Amygdala (tissue), 56 donors: ENCODE measurements at regions not wholly inside any gene's neighbourhood (a gene's known extent, or its start where the extent isn't known, plus 50 kb on each side); places are given as distances from the start of the nearest gene placed in this dataset.
"Not testable (repeated sequence)": the region's sequence is repeated elsewhere in the genome, so short reads cannot be mapped to it uniquely, and the experiment has no call there.

Source experiments
- DNase-seq, 56 donors: peaks; one replicate each; lab custom pipeline; 2025; lab: John Stamatoyannopoulos, UW

DNA sequence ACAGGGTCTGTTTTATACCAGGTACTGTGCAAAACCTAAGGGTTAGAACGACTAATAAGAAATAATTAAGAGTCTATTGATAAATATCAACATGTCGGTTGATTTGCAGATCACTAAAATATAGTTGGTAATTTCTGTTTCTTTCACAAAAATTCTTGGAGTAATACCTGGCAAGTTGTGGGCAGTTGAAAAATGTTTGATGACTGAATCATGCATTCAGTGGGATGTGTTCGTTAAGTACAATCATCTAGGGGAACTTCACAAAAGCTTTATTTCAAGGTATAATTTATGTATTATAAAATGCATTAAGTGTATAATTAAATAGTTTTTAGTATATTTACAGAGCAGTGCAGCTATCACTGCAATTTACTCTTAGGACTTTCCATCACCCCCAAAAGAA, 120.0 kb downstream of the KCNA5 start:
- no peak for DNase-seq

DNA sequence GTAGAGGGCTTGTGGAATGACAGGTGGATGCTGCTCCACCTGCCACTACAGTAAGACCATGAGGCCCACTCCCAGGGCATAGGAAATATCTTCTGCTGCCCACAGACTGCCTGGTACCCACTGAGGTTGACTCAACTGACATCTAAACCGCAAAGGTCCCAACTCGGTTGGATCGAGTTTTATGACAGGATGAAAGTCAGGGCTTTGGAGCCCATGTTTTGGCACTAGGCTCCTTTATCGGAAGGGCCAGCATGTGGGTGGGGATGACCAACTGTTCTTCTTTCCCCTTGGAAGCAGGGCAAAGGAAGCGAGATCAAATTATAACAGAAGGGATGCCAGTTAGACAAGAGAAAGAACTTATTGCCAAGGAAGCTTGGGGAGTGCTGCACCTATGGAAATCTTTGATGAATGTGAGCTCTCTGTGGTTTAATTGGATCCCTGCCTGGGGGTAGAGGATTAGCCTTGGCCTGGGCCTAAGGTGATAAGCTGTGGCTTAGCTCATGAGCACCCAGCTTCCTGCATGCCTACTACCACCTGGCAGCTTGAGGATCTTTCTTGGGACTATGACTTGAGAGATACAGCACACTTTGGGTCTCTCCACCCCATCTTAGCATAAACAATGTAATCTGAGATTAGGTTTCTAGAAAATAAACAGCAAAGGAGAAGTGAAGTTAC, 121.8 kb downstream of the KCNA5 start:
- DNase-seq: no peak

DNA sequence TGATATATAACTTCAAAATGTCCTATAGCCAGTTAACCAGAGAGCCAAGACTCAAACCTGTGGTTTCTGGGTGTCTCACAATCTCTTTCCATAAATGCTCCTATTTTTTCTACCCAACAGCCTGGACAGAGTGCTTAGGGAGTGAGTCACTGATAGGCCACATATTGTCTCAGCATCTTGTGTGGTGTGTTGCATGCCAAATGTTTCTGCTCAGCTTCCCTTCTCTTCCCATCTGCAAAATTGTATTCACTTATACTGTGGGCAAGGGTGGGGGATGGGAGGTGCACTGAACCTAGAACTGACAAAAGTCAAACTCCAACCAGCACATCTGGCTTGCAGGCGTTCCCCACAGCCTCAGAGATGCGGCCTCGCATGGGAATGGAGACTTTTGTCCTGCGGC, 123.3 kb downstream of the KCNA5 start:
- no peak for DNase-seq

DNA sequence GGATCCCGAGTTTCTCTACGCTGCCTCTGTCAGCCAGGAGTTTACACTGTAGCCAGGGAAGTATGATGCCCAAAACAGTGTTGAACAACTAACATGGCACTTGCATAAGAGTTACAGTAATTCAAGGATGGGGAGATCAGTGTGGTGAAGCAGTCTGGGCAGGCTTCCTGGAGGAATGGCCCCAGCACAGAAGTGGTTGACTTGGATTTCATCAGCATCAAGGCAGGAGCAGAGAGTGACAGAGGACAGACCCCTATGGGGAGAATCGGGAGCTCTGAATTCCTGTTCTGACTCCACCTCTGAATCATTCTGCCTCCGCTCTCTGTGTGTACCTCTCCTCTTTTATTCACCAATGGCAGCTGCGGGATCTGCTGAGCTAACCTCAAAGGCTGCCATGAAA, 124.5 kb downstream of the KCNA5 start:
- DNase-seq: no peak

DNA sequence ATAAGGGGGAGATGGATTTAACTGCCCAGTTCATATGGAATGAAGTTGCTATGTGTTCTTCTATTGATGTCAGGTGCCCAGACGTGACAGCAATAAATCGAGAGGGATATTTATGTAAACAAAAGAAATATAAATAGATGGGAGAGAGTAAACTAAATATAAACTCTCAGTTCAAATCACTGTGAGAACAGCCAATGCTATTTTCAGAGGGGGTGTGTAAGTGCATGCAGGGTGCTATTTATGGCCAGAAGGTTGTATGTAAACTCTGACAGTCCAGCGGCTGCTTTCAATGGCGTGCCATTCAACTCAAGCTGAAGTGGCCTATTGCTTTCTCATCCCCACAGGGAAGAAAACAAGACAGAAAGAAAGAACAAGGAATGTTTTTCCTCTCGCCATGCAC, 127.2 kb downstream of the KCNA5 start:
- DNase-seq: no peak

DNA sequence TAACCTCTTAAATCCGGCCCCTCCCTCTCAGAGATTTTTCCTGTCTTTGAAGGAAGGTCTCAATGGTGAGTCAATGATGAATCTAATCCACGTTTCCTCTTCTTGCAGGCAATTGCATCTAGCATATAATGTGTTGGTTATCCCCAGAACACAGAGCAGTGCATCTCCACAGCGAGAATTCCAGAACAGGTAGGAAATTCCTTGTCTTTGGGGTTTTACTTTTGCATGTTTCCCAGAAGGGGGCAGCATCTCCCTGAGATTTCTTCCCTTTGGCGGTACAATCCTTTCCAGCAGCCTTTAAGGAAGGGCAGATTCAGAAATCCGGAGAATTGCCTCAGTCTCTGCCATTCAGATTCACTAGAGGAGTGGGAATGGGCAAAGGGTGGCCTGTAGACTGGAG, 128.0 kb downstream of the KCNA5 start:
- DNase-seq: peak in 2 of 56 donors; percentile 3 to 27

DNA sequence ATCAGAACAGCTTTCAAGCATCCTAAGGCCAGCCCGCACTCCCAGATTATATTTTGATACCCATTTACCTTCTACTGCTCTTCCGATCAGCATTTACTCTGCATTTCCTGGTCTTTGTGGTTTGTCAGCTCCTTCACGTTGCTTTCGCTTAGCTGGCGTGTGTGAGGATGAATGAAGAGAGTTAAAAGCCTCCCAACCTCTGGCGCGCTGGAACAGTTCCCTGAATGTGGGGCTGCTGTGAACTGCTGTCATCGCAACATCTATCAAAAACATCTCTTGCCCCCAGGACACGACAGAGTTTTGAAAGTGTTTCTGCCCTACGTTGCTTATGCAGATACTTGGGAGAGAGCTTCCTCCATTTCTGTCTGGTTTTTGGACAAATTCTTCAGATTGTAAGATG, 129.2 kb downstream of the KCNA5 start:
- DNase-seq: no peak

DNA sequence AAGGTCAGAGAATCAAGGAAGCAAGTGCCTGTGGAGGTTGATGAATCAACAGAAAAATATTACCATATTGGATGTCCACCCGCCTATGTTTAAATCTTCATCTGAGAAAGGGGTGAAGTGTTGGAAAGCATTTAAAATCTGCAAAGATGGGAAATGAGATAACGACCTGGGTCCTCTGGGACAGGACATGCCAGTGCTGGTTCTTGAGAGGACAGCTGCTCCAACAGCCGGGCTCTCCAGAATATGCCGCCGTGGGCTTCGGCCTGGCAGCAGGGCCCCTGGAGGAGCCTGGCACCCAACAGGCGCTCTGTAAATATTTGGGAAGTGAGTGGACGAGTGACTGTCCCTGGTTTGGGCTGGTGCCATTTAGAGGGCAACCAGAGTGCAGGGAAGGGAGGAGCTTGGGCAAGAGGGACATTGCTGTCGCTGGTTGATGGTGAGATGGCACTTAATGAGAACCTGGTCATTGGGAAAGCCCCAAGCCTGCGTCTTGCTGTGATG, 129.9 kb downstream of the KCNA5 start:
- no peak for DNase-seq

DNA sequence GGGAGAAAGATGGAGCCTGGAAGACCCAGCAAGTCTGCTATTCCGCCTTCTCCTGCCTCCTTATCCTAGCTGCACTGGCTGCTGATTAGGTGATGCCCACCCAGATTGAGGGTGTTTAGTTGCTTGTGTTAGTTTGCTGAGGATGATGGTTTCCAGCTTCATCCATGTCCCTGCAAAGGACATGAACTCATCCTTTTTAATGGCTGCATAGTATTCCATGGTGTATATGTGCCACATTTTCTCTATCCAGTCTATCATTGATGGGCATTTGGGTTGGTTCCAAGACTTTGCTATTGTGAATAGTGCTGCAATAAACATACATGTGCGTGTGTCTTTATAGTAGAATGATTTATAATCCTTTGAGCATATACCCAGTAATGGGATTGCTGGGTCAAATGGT, 131.7 kb downstream of the KCNA5 start:
- not testable (repeated sequence) for DNase-seq

DNA sequence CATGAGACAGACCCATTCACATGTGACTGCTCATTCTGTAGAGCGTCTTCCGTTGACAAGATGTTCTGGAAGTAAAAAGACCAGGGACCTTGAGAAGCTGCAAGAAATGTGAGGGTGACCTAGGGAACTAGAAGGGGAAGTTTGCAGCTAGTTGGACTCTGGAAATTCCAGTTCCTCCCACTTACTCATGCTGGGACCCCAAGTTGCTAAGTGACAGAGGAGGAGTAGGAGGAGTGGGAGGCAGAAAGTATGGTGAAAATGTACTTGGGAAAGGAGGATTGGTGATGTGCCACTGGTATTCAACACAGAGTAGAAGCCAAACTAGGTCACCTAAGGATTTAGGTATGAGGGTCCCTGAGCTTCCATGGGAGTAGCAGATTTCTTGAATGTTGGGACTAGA, 132.4 kb downstream of the KCNA5 start:
- no peak for DNase-seq

DNA sequence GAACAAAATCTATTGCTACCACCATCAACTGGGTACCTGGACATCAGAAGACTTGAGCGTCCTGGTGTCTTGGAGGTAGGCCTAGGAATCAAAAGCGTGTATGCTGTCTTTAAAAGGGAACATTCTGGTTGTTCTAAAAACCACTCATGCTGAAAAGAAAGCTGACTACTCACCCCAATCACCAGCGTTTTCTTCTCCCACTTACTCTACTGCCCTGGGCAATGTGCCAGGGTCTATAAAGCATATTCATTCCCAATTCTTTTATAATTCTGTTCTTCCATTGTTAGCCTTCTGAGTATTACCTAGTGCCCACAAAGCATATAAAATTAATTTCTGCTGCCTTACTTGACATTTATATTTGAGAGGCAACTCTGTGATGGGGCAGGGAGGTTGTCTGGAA, 133.4 kb downstream of the KCNA5 start:
- no peak for DNase-seq

DNA sequence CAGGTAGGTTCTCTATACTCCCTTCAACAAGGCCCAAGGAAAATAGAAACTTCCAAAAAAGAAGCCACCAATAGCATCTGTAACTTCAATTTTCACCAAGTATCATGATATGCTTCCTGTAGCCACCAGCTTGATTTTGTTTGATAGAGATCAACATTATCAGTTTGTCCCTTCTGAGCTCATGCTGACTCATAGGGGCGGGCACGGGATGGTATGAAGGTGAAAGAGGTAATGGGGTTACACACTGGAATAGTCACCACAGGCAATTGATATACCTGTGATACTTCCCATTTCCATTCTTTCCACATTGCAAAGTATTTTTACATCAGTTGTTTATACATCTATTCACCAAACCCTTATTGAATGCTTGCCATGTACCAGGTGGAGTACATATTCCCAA, 134.1 kb downstream of the KCNA5 start:
- DNase-seq: no peak

DNA sequence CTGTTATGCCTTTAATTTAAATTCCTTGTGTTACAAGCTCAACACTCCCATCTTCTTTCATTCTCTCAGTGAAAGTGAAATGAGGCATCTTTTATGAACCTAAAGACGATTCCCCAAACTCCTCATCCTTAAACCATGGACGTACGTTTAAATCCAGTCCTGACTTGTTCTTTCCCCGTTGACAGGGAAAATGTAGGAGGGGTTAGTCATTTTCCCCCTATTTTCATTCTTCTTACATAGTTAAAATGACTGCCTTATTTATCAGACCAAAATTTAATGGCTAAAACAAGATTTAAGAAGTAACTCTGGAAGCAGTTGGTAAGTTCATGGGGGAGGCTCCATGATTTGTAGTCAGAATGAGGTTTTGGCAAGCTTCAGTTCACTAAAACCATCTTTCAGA, 134.9 kb downstream of the KCNA5 start:
- no peak for DNase-seq

DNA sequence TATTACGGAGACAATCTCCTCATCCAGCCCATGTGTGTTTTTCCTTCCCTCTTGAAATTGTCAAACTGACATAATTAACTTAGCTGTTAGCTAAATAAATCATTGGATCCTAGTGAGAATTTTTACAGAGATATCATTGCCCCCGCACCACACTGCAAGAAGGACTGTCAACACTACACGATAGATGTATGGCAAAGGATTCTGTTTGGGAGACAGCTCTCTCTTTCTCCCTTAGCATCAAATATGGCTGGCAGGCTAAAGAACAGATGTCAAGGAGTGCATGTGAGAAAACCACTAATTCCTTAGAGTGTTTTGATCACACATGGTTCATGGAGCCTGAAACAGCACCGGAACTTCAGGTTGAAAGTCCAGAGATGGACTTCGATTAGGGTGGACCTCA, 136.8 kb downstream of the KCNA5 start:
- DNase-seq: peak in 1 of 56 donors; percentile 23

DNA sequence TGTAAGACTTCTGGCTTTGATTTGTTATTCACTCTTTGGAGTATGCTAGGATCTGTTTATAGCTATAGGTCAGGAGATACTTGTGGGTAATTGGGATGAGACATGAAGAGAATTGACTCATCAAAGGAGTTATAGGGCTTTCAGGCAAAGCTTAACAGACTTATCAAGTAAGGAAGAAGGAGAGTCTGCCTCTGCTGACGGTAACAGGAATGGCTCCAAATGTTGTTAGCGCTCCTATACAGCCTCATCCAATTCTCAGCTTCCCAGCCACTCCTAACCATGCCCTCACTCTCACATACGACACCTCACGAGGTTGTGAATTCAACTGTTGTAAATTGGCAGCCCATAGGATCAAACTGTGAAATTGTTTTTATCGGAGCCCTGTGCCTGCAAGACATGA, 140.5 kb downstream of the KCNA5 start:
- DNase-seq: no peak

DNA sequence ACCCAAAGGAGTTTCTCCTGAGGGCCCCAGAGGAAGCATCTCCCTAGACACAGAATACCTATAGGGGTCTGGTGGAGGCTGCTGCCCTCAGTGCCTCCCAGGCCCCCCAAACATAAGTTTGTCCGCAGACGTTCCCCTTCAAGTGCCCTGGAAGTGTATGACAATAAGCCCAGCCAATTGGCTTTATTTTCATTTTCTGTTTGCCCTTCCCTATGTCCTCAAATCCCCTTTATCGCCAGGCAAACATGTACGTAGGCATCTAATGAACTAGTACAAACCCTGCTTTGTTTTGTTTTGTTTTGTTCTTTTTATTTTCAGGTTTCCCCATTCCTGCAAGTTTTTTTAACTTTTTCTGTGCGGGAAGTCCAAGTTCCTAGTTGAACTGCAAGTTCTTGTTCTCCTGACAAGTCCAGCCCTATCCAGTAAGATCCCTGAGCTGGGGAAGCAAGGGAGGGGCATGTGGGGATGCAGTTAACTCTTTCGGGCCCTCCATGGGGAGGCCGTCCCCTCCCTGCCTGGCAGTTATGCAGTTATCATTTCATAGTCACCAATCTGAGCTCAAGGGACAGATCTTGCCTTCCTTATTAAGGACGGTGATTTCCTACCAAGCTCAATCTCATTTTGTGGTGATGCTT, 141.9 kb downstream of the KCNA5 start:
- DNase-seq: no peak

DNA sequence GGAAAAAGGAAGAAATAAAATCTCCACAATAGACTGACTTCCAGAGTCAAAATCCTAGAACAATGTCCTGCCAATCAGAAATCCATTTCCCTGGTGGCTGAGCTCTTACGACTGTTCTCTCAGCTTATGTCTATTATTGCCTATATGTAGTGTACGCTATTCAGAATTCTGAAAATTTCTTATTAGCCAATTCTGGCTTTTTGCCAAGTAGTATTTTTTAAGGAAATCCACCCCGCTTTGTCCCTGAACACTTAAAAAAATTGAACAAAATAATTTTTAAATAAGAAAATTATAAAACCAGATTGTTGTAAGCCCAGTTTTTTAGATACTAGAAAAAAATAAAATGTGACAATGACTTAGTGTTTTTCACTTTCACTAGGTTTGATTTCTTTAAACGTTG, 143.0 kb downstream of the KCNA5 start:
- no peak for DNase-seq

DNA sequence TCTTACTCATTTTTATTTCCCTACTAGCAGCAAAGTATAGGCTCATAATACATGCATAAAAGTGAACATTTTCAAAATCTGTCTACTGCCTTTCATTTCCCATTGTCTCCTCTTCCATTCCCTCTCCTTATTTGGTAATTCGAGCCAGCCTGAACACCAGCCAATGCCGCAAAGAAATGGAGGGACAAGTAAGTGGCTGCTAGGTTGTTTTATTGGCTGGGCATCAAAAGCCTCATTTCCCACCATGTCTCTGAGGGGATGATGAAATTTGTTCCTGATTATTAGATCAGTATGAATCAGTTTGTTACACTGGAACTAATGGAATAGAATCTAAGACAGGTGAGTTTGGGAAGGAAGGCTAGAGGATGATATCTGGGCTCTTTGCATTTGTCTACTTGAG, 143.5 kb downstream of the KCNA5 start:
- DNase-seq: no peak

DNA sequence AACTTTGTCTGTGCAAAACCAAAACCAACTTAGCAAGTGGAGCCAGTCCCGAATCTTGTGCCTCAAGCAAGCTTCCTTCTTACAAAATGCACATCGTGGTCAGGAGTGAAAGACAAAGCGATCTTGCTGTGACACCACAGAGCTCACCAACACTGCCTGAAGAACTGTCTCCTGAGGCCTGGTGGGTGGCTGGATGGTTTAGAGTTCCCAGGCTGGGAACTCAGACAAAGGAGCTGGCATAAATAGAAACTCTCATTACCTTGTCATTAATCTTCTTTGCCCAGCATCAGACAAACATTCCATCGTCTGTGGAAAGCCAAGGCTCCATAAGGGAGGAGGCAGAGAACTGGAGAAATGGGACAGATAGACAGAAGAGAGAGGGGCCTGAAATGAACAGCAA, 144.8 kb downstream of the KCNA5 start:
- DNase-seq: no peak

DNA sequence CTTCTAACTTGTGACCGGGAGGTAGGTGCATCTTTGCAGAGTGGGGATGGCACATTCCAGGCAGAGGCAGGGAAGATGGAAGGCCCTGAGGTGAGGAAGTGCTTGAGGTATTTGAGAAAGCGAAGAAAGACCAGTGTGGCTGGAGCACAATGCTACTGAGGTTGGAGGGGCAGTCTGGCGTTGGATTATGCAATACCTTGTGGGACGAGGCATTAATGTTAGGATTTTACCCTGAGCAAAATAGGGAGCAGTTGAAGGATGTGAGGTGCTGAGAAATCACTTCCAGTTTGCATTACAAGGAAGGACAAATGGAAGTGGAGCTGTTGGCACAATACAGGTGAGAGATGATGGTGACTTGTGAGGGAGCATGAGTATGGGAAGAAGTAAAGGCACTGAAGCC, 145.5 kb downstream of the KCNA5 start:
- no peak for DNase-seq

DNA sequence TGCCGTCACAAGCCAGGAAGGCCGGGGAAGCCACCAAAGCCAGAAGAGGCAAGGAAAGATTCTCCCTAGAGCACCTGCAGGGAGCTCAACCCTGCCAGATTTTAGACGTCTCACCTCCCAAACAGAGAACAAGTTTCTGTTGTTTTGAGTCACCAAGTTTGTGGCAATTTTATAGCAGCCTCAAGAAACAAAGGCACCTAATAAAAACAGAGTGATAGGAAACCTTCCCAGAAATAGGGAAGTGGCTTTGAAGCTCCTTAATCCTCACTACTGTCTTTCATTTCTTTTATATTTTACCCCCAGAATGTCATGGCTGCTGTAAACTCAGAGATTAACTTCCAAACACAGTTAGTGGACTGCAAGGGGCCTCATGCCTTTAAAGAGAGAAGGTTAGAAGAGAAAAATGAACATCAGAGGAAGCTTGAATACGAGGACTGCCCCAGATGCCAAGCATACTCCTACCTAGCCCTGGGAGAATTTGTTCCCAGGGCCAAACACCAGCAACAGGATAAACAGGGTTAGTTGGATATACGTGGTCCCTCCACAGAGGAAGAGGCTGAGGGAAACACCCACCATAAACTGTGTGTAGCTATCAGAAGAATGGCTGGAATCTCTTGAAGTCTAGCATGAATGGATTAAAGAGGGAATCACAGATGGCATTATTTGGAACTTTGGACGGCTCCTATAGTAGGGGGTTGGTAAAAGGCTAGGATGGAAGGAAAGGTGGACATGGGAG, 148.3 kb downstream of the KCNA5 start:
- DNase-seq: no peak

DNA sequence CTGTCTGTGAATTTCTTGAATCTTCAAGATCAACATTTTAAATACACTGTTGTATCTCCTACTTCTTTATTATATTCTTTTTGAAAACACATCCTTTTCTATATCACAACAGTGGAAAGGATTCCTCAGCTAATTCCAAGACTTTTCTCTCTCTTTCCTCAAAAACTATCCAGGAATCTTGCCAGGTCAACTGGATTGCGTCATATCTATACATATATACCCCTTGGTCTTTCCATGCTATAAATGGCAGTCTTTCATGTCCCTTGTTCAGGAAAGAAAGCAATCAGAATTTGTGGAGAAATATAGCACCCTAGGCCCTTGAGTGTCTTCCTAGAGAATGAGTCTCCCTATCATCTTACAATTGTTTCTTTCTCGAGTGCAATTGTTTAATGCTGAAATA, 149.0 kb downstream of the KCNA5 start:
- no peak for DNase-seq
